Activated T-helper 2 cell treated with anti-CD3 and anti-CD28 coated beads, Interferon-gamma antibody, Interleukin-2, Interleukin-4, amounts not matched to agents 10 μg/mL and 5 μg/mL and 100 μg/mL, durations not matched to agents 14 hours and 24 hours and 36 hours (primary cell): ENCODE measurements at regions not wholly inside any gene's neighbourhood (a gene's known extent, or its start where the extent isn't known, plus 50 kb on each side); places are given as distances from the start of the nearest gene placed in this dataset.
"Not testable (repeated sequence)": the region's sequence is repeated elsewhere in the genome, so short reads cannot be mapped to it uniquely, and the experiment has no call there.

Source experiments
- DNase-seq: peaks from one replicate; pipeline ENCODE4 v3.0.0; 2021; ENCODE audit warnings: low spot score
- H3K27ac Mint-ChIP-seq: one replicate; pipeline ENCODE4 v1.8.0; 2021; ENCODE audit warnings: mixed read lengths
- H3K27me3 Mint-ChIP-seq: one replicate; pipeline ENCODE4 v1.8.0; 2021; ENCODE audit warnings: low read depth, mixed read lengths
- H3K36me3 Mint-ChIP-seq: one replicate; pipeline ENCODE4 v1.8.0; 2021; ENCODE audit warnings: low read depth, mixed read lengths
- H3K4me1 Mint-ChIP-seq: one replicate; pipeline ENCODE4 v1.8.0; 2021; ENCODE audit warnings: low read depth, mixed read lengths
- H3K4me3 Mint-ChIP-seq: one replicate; pipeline ENCODE4 v1.8.0; 2021; ENCODE audit warnings: low read depth, mild to moderate bottlenecking, moderate library complexity, mixed read lengths
- H3K9me3 Mint-ChIP-seq: one replicate; pipeline ENCODE4 v1.8.0; 2021; ENCODE audit warnings: mixed read lengths
- intact Hi-C: fragments of 100-400 bp; cut with micrococcal nuclease; formaldehyde crosslinking; loops from one replicate; pipeline ENCODE4 v1.15.1; 2023

DNA sequence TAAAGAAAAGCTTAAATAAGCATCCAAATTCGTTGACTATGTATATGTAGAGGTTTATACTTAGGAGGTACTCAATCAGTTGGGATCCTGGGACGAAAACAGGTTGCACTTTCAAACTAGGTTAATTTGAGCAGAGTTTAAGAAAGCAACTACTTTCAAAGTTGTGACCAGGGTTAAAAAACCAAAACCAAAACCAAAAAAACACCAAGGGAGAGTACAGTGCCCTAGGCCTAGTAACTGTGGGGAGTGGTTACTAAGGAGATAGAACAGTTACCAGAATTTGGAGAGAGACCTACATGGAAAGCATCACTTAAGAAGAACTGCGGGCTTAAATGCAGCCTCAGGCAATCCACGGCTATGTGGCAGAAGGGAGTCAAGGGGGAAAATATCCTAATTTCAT lies 148.3 kb downstream of the JRKL start:
- intact Hi-C loops, result no loop called here
- Mint-ChIP-seq H3K27ac (no peak overlapping the region), H3K4me3 (no peak overlapping the region), H3K36me3 (no peaks in the 10 kb centered on the region), H3K4me1 (no peaks in the 10 kb centered on the region), H3K27me3 (no peaks in the 10 kb centered on the region), H3K9me3 (no peaks in the 10 kb centered on the region)
- no peak for DNase-seq

DNA sequence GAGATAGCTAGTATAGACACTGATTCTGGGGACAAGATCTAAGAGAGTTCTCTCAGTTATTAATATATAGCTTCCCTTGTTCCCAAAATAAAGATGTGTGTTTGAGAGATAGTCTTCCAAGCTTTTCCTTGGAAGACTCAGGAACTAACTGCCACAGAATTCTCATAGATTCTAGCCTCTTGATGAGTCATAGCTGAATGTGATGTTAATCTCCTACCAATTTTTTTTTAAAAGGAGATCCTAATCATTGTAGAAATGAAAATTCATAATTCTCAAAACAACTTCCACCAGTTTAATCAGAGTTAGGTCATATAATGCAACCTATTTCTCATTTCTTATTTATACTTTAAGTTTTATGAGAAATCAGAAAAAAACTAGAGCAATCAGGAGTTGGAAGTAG lies 148.8 kb downstream of the JRKL start:
- Mint-ChIP-seq H3K4me1 (no peaks in the 10 kb centered on the region), H3K4me3 (no peak overlapping the region), H3K36me3 (no peaks in the 10 kb centered on the region), H3K27me3 (no peaks in the 10 kb centered on the region), H3K9me3 (no peaks in the 10 kb centered on the region), H3K27ac (no peak overlapping the region)
- no peak for DNase-seq
- intact Hi-C loops, result no loop called here

DNA sequence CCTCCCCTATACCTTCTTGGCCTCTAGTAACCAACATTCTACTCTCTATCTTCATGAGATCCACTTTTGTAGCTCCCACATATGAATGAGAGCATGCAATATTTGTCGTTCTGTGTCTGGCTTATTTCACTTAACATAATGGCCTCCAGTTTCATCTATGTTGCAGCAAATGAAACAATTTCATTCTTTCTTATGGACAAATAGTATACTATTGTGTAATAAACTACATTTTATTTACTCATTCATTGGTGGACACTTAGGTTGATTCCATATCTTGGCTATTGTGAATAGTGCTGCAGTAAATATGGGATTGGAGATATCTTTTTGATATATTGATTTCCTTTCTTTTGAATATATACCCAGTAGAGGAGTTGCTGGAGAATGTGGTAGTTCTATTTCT lies 151.1 kb downstream of the JRKL start:
- Mint-ChIP-seq H3K27ac (no peak overlapping the region), H3K9me3 (no peaks in the 10 kb centered on the region), H3K27me3 (no peaks in the 10 kb centered on the region), H3K4me1 (no peaks in the 10 kb centered on the region), H3K4me3 (no peak overlapping the region), H3K36me3 (no peaks in the 10 kb centered on the region)
- intact Hi-C loops, result no loop called here
- DNase-seq, result no peak

DNA sequence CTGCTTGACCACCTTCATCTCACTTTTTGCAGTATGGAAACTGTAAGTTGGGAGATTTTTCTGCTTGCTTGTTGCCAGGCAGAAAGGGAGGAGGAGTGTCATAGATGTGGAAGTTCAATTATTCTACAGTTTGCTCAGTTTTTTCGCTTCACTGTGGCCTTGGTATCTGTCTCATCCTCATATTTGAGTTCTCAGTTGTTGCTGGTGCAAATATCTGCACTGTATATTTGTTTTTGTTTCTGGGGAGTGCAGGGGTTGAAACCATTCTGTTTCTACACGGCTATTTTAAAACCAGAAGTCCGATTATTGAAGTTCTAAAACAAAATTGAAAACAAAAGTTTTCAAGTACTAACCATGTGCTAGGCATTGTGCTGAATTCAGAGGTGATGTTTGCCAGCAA lies 153.4 kb downstream of the JRKL start:
- intact Hi-C loops, result no loop called here
- Mint-ChIP-seq H3K36me3 (no peaks in the 10 kb centered on the region), H3K27me3 (no peaks in the 10 kb centered on the region), H3K4me1 (no peaks in the 10 kb centered on the region), H3K9me3 (no peaks in the 10 kb centered on the region), H3K27ac (no peak overlapping the region), H3K4me3 (no peak overlapping the region)
- no peak for DNase-seq

DNA sequence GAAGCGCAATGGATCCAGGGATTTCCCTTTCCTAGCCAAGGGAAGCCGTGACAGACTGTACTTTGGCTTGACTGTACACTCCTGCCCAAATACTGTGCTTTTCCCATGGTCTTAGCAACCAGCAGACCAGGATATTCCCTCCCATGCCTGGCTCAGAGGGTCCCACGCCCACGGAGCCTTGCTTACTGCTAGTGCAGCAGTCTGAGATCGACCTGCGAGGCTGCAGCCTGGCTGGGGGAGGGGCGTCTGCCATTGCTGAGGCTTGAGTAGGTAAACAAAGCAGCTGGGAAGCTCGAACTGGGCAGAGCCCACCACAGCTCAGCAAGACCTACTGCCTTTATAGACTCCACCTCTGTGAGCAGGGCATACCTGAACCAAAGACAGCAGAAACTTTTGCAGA lies 155.4 kb downstream of the JRKL start:
- intact Hi-C loops, H3K27ac Mint-ChIP-seq, H3K4me1 Mint-ChIP-seq, DNase-seq, H3K36me3 Mint-ChIP-seq, H3K9me3 Mint-ChIP-seq, H3K27me3 Mint-ChIP-seq, H3K4me3 Mint-ChIP-seq: not testable (repeated sequence)

DNA sequence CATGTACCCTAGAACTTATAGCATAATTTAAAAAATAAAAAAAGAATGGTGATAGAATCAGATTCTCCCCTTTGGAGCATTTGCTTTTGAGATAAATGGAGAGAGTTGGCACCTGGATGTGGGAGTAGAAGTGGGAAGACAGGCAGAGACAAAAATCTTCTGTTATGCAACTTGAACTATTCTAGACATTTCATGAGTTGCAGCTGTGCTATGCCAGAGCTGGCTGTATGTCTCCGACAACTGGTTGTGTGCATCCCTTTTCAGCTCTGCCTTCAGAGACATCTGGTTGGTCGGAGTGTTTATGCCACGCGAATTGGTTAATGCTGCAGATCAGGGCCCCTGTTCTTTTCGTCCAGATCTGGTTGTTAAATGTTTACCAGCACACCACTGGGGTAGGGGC lies 161.3 kb downstream of the JRKL start:
- Mint-ChIP-seq H3K4me3 (no peak overlapping the region), H3K27me3 (no peaks in the 10 kb centered on the region), H3K27ac (no peak overlapping the region), H3K36me3 (no peaks in the 10 kb centered on the region), H3K4me1 (no peaks in the 10 kb centered on the region), H3K9me3 (no peaks in the 10 kb centered on the region)
- intact Hi-C loops, result no loop called here
- no peak for DNase-seq

DNA sequence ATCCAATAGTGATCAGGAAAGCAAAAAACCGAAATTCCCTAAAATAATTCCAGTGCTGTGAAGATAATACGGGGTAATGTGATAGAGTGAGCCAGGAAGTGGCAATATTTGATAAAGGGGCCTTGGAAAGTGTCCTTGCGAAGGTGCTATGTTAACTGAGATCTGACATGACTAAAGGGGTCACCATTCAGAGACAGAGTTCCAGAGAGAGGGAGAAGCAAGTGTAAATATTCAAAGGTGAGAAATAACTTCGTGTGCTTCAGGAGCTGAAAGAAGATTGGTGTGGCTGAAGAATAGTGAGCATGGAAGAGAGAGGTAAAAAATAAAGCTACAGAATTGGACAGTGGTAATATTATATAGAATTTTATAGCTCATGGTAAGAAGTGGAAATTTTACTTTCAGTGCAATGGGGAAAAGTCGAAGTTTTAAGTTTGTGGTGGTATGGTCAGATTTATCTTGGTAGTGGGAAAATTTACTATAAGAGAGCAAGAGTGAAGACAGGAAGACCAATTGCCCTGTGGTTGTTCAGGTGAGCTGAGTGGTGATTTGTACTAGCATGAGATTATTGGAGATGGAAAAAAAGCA lies 164.5 kb downstream of the JRKL start:
- Mint-ChIP-seq H3K4me3 (no peak overlapping the region), H3K27ac (no peak overlapping the region), H3K36me3 (no peaks in the 10 kb centered on the region), H3K27me3 (no peaks in the 10 kb centered on the region), H3K4me1 (no peaks in the 10 kb centered on the region), H3K9me3 (no peaks in the 10 kb centered on the region)
- no peak for DNase-seq
- intact Hi-C loops, result no loop called here

DNA sequence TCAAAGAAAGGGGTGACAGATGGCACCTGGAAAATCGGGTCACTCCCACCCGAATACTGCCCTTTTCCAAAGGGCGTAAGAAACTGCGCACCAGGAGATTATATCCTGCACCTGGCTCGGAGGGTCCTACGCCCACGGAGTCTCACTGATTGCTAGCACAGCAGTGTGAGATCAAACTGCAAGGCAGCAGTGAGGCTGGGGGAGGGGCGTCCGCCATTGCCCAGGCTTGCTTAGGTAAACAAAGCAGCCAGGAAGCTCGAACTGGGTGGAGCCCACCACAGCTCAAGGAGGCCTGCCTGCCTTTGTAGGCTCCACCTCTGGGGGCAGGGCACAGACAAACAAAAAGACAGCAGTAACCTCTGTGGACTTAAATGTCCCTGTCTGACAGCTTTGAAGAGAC lies 166.0 kb downstream of the JRKL start:
- H3K27me3 Mint-ChIP-seq, H3K9me3 Mint-ChIP-seq, intact Hi-C loops, H3K36me3 Mint-ChIP-seq, H3K4me3 Mint-ChIP-seq, H3K4me1 Mint-ChIP-seq, H3K27ac Mint-ChIP-seq: not testable (repeated sequence)
- peak; percentile 34 for DNase-seq

DNA sequence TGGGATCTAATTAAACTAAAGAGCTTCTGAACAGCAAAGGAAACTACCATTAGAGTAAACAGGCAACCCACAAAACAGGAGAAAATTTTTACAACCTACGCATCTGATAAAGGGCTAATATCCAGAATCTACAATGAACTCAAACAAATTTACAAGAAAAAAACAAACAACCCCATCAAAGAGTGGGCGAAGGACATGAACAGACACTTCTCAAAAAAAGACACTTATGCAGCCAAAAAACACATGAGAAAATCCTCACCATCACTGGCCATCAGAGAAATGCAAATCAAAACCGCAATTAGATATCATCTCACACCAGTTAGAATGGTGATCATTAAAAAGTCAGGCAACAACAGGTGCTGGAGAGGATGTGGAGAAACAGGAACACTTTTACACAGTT lies 170.9 kb downstream of the JRKL start:
- H3K27me3 Mint-ChIP-seq, H3K36me3 Mint-ChIP-seq, H3K4me3 Mint-ChIP-seq, H3K27ac Mint-ChIP-seq, H3K4me1 Mint-ChIP-seq, DNase-seq, intact Hi-C loops, H3K9me3 Mint-ChIP-seq: not testable (repeated sequence)

DNA sequence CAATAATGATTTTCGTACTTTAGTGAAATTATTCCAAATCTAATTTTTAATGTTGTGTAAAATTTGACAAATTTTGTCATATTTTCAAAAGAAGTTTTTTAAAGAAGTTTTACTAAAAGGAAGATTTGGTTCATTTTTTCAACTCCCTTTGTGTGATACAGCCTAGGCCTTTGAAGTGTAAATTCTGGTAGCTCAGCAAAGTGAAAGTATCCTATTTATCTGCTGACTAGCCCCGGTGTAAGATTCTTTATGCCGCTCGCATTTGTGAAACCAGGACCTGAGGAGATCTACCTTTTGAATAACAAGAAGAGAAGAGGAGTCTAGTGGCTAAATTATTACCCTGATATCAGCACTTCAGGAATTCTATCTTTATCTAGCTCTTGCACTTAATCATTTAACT lies 177.4 kb downstream of the JRKL start:
- Mint-ChIP-seq H3K9me3 (no peaks in the 10 kb centered on the region), H3K36me3 (no peaks in the 10 kb centered on the region), H3K4me3 (no peak overlapping the region), H3K4me1 (no peaks in the 10 kb centered on the region), H3K27me3 (no peaks in the 10 kb centered on the region), H3K27ac (no peak overlapping the region)
- no peak for DNase-seq
- intact Hi-C loops, result no loop called here

DNA sequence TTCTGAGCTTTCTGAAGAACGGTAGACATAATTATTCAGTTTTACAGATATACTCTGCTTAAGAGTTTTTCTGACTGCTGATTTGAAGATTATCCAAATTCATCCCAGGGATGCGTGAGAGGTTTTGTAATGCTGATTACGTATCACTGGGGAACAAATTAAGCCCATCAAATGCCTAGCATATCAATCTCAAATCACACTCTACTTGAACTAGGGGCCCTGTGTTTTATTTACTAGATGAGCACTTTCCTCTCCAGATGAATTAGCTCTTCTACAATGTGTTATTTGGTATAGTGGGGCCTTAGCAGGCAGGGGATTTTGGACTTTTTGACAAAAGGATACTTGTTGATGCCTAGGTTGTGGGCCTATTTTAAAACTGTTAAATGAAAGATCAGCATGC lies 177.9 kb downstream of the JRKL start:
- no peaks in the 10 kb centered on the region for H3K4me1 Mint-ChIP-seq
- no peak overlapping the region for H3K4me3 Mint-ChIP-seq
- no peaks in the 10 kb centered on the region for H3K36me3 Mint-ChIP-seq
- DNase-seq, result no peak
- intact Hi-C loops, result no loop called here
- H3K27ac Mint-ChIP-seq, result no peak overlapping the region
- no peaks in the 10 kb centered on the region for H3K9me3 Mint-ChIP-seq
- no peaks in the 10 kb centered on the region for H3K27me3 Mint-ChIP-seq

DNA sequence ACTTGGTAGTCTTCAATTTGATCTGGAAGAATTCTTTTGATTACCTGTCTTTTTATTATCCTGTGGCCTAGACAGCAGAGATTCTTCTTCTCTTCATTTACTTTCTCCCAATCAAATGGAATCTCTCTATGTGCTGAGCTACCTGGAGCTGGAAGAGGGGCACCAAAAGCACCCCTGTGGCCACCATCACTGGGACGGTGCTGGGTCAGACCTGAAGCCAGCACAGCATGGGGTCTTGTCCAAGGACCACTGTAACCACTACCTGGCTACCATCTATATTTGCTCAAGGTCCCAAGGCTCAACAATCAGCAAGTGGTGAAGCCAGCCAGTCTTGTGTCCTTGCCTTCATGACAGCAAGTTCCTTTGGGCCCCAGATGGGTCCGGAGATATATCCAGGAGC lies 186.6 kb downstream of the JRKL start:
- no peaks in the 10 kb centered on the region for H3K9me3 Mint-ChIP-seq
- intact Hi-C loops, result no loop called here
- no peak for DNase-seq
- no peak overlapping the region for H3K4me3 Mint-ChIP-seq
- H3K36me3 Mint-ChIP-seq, result no peaks in the 10 kb centered on the region
- H3K4me1 Mint-ChIP-seq, result no peaks in the 10 kb centered on the region
- no peaks in the 10 kb centered on the region for H3K27me3 Mint-ChIP-seq
- no peak overlapping the region for H3K27ac Mint-ChIP-seq

DNA sequence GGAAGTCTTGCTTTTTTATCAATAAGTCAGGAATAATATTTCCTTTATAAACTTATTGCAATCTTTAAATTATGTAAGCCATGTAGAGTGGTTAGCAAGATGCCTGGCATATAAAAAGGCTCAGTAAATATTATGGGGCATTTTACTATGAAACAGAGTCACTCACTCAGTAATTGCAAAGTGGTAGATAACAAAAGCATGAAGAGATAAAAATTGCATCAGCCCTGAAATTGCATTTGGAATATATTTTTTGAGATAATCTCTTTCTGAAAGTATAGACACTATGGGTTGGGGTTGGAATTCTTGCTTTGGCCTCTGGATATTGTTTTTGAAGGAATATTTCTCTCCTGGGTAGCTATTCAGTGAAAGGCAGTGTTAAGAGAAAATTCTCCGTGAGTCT lies 188.6 kb downstream of the JRKL start:
- intact Hi-C loops, result no loop called here
- Mint-ChIP-seq H3K4me1 (no peaks in the 10 kb centered on the region), H3K27ac (no peak overlapping the region), H3K36me3 (no peaks in the 10 kb centered on the region), H3K4me3 (no peak overlapping the region), H3K9me3 (no peaks in the 10 kb centered on the region), H3K27me3 (no peaks in the 10 kb centered on the region)
- DNase-seq, result no peak

DNA sequence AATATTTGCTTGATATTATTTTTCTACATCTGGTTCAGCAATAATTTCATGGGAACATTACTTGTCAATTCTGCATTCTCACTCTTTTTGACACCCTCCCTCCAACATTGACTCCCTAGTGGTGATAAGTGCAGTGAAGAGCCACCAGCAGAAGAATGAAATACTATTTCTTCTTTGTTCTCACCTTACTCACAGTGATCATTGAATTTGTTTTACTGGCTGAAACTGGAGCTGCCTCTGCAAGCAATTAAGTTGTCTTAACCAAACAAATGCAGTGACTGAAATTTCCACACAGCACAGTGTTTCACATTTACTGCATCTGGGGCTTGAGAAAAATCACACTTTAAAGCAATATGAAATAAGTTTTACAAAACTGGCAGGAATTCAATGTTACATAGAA lies 189.8 kb downstream of the JRKL start:
- Mint-ChIP-seq H3K36me3 (no peaks in the 10 kb centered on the region), H3K4me1 (no peaks in the 10 kb centered on the region), H3K27me3 (no peaks in the 10 kb centered on the region), H3K4me3 (no peak overlapping the region), H3K9me3 (no peaks in the 10 kb centered on the region), H3K27ac (no peak overlapping the region)
- DNase-seq, result no peak
- intact Hi-C loops, result no loop called here
